HG02938 (cell line): ENCODE measurements at regions not wholly inside any gene's neighbourhood (a gene's known extent, or its start where the extent isn't known, plus 50 kb on each side); places are given as distances from the start of the nearest gene placed in this dataset.
"Not testable (repeated sequence)": the region's sequence is repeated elsewhere in the genome, so short reads cannot be mapped to it uniquely, and the experiment has no call there.

Experiments
- ATAC-seq: cut with Tn5 transposase; IDR thresholded peaks from one replicate; pipeline ENCODE4 v1.9.1; 2021; ENCODE audit warnings: mild to moderate bottlenecking, moderate library complexity; ENCODE audit not compliant: unreplicated experiment

DNA sequence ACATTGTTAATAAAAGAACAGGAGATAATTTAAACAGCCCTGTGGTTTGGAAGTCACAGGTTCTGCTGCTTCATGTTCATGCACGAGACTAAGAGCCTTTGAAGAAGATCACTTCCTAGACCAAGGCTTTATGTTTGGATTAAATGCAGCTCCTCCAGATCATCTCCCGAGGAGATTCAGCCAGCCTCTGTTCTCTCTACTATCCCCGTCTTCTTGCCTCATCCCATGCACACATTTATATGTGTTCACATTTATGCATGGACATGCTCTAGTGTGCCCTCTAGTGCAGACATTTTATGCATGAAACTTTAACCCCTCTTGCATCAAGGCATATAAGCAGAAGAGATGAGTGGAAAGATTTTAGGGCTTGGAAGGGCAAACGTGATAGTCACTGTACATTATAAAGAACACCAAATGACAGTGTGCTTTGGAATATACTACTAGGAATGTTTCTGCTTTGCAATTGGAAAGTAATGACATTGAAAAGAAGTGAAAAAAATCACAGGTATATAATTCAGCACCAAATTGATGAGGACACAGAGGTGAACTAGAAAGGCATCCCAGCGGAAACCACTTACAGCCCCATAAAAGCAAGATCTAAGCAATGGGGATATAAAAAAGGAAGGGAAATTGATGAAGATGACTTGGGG lies 271.5 kb upstream of the PLGLB2 start:
- ATAC-seq: not testable (repeated sequence)

DNA sequence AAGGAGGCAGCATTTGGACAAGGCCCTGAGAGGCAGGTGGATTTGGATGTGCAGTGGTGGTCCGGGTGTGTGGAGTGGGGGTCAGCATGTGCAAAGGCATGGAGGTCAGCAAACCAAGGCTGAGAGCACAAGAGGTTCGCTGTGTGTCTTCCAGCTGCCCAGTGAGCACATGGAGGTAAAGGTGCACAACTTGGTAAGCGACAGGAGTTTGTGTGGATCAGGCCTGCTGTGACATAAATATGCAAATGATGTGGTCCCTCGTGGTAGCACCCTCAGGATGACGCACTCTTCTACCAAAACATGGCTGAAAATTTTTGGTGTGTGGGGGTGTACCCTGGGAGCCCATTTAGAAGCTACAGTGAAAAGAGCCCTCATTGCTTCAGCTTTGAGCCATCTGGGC lies 271.0 kb upstream of the PLGLB2 start:
- ATAC-seq: not testable (repeated sequence)

GRCh38 chr2:87477669-87478428 lies 270.0 kb upstream of the PLGLB2 start:
- not testable (repeated sequence) for ATAC-seq

DNA sequence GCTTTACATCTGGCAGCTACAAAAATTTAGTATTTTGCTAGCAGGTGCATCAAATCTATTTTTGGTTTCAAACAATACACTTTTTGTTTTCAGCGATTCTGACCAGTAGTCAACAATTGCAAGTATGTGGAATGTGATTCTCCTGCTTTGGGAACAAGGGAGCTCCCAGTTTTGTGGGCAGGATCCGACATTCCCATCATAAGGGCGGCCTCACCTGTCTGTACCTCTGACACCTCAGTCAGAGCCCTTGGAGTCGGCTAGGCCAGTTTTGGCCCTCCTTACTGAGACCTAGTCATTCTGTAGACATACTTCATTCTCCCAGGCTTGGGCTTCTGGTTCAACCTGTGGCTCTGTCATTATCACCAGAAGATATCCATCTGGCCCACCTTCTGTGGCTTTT lies 269.0 kb upstream of the PLGLB2 start:
- not testable (repeated sequence) for ATAC-seq

DNA sequence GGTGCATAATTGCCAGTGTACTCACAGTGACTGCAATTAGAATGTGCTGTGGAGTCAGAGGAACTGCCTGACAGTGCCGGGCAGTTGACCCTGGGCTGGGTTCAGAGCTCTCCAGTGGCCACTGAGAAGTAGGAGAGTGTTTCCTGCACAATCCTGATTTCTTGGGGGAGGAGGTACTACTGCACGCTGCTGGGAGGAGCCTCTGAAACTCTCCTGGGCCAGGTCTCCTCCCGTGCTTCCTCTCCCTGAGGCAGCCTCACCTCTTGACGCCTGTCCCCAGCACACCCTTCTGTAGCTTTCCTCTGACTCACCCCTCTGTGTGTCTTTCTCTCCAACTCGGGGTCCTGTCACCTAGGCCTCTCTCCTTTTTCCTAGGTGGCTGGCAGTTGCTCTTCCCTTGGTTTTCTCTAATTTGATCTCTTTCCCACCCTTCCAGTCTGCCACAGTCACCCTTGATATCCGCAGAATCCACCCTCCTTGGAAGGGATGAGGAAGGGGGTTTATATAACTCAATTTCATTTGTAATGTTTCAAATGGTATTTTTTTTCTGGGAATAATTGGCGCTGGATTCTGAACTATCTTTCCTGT lies 264.7 kb upstream of the PLGLB2 start:
- not testable (repeated sequence) for ATAC-seq

GRCh38 chr2:87484363-87484762 lies 263.5 kb upstream of the PLGLB2 start:
- ATAC-seq: not testable (repeated sequence)

- ATAC-seq: not testable (repeated sequence)
Observed at GRCh38 chr2:87485455-87485854, 262.4 kb upstream of the PLGLB2 start.

- ATAC-seq: peak; percentile 96
Observed at GRCh38 chr2:87485884-87486283, 262.0 kb upstream of the PLGLB2 start.

DNA sequence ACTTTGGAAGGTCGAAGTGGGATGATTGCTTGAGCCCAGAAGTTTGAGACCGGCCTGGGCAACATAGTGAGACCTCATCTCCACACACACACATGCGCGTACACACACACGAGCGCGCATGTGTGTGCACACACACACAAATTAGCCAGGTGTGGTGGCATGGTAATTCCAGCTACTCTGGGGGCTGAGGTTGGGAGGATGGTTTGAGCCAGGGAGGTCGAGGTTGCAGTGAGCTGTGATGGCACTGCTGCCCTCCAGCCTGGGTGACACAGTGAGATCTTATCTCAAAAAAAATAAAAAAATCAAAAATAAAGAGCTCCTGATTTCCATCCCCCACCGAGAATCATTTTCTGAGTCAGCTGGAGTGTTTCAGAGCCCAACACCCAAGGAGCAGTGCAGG lies 261.5 kb upstream of the PLGLB2 start:
- peak; percentile 21 for ATAC-seq

GRCh38 chr2:87488021-87488420 lies 259.9 kb upstream of the PLGLB2 start:
- ATAC-seq: not testable (repeated sequence)

- not testable (repeated sequence) for ATAC-seq
Observed at GRCh38 chr2:87488991-87489390, 258.9 kb upstream of the PLGLB2 start.

- not testable (repeated sequence) for ATAC-seq
Observed at GRCh38 chr2:87494846-87495245, 253.0 kb upstream of the PLGLB2 start.

- ATAC-seq: not testable (repeated sequence)
Observed at GRCh38 chr2:87495455-87495854, 252.4 kb upstream of the PLGLB2 start.

DNA sequence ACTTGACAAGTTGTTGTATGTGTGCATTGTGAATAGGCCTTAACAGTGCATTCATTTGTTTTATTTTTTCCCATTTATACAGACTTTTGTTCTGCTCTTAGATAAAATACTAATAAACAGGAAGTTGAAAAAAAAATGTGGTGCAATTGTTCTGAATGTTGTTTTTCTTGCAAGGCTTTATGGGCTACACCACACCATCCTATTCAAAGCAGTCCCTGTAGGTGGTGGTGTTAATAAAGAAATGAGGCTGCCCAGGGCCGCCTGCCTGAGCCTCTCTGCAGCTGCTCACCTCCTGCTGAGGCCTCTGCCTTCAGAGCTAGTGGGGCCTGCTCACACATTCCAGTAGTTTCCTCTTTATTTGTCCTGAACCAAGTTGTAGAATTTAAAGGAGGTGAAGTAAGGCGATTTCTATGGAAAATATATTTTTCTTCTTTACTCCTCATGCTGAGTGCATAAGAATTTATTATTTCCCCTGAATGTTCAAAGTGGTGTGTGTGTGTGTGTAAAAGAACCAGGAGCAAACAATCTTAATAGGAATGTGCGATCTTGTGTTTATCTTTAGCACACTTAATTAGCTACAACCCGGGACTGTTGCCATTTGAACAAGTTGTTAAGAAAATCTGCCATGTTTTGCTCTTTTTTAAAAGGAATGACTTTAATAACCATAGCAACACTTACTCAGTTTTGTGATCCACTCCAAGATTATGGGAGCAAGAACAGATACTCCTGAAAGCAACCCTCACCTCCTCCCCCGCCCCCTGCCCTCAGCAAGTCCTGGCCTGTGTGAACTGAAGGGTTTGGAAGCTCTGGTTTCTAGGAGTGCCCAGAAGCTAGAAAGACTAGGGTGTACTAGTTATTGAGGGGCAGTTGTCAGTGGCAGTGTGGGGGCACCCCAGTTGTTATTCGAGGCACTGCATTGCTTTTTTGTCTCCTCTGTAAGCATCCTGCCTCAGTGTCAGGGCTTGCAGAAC lies 251.6 kb upstream of the PLGLB2 start:
- peak; percentile 76 for ATAC-seq

DNA sequence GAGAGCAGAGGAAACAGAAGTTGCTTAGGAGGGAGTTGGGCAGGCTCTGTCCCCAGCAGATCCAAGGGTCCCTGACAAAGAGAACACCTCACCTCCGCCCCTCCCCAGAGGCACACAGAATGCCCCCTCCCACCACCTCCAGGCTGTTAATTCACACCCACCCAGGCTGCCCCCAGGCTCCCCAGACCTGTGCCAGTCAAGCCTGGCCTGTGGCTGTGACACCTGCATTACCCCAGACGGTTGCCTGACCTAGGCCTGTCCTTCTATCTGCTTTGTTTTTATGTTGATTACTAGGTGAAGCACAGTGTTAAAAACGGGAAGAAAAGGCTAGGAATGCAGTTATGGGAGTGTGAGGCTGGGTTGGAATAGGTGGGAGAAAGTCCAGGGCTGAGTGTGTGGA lies 250.8 kb upstream of the PLGLB2 start:
- not testable (repeated sequence) for ATAC-seq

GRCh38 chr2:87497700-87498099 lies 250.2 kb upstream of the PLGLB2 start:
- not testable (repeated sequence) for ATAC-seq

DNA sequence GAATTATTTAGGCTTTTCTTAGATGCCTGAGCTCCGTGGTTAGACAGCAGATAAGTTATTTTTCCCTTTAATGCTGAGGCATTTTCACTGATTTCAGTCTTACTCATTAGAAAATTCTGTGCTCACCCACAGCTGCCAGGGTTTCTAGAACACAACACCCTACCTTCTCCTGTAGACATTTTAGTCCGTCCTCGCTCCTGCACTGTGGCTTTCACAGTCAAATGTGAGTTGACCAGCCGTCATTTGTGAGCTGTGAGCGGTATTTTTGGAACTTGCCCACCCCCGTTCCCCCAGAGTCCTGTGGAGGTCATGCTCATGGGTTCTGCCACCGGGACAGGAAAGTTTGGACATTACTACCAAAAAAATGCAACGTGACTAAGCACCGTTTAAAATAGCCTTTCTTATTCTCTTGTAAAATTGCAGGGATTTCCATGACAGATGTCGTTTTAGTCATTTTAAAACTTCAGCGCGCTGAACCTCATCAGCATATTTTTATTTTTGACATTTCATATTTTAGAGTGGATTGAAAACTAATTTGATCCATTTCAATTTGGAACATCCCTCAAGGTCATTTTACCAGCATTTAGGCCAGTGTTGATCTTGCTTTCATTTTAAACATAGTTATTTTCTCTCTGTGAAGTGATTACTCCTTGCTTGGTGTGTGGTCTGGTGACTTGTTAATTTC lies 249.6 kb upstream of the PLGLB2 start:
- ATAC-seq: not testable (repeated sequence)

GRCh38 chr2:87498854-87499238 lies 249.0 kb upstream of the PLGLB2 start:
- ATAC-seq: not testable (repeated sequence)

DNA sequence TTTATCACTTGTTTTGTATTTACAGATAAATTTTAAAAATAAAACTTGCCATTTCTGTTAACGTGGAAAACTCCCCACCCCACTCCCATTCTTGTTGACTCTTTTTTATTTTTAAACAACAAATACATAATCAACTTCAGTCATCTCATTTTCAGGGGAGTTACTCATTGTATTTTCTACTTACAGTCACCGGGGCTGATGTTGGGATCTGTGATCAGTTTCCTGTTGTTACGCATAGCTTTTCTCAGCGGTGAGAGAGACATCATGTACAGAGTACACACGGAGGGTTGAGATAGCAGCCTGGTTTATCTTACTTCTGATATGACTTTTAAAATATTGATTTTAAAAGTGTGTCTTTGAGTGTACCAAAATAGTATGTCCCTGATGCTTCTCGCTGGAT lies 248.0 kb upstream of the PLGLB2 start:
- ATAC-seq: not testable (repeated sequence)

DNA sequence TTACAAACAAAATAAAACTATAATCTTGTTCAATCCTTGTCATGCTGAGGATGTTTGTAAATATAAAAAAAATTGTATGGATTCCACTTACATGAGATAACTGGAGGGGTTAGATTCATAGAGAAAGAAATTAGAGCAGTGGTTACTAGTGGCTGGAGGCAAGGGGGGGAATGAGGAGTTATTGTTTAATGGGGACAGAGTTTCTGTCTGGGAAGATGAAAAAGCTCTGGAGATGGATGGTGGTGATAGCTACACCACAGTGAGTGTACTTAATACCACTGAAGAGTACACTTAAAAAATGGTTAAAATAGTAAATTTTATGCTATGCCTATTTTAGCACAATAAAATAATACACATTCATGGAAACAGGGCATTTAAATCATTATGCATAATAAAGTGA lies 247.5 kb upstream of the PLGLB2 start:
- not testable (repeated sequence) for ATAC-seq
